ENCODE measurements at regions not wholly inside any gene's neighbourhood (a gene's known extent, or its start where the extent isn't known, plus 50 kb on each side); places are given as distances from the start of the nearest gene placed in this dataset.

DNA sequence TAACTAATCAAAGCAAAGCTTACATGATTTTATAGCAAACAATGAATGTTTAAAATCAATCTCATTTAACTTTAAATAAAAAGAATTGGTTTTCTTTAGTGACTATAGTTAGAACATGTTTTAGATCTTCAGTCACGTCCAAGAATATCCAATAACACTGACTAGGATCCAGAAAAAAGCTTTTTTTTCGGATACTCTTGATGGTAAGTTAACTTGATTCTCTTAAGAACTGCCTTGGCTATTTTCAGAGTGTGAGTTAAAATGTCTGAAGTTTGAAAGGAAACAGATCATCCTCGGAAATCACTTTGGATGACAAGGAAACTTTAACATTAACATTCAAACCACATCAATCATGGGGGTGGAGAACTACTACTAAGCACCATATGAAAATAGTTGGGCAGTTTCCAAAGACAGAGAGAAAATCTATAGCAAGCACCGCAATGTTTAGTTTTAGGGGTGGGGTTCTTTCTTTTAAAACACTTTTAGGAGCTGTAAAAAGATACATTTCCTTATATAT is 83.7 kb upstream of the SLC27A6 start:
- Histone ChIP-seq H3K4me1 (no peaks in the 10 kb centered on the region), H3K27me3 (replicated peaks; ENCODE audit: control insufficient read depth, insufficient read depth, low read length) (no peaks in the 10 kb centered on the region), H3K9me3 (no peaks in the 10 kb centered on the region), H3K4me3 (ENCODE audit: low read depth, low read length) (no peak overlapping the region), H3K36me3 (ENCODE audit: control insufficient read depth, insufficient read depth, low read length) (no peaks in the 10 kb centered on the region)
- ChIA-PET CTCF (no interaction called here), POLR2A (no interaction called here)
- BruUV-seq (replicated peaks): no TSS peak
- intact Hi-C loops (cut with micrococcal nuclease; ENCODE audit: unreplicated experiment): no loop called here
- Mint-ChIP-seq H3K36me3 (ENCODE audit: insufficient read depth, unreplicated experiment) (no peaks in the 10 kb centered on the region), H3K27me3 (ENCODE audit: insufficient read depth, unreplicated experiment) (peaks cover 16% of the 10 kb centered on the region), H3K4me1 (ENCODE audit: low read depth, unreplicated experiment) (no peaks in the 10 kb centered on the region), H3K4me3 (ENCODE audit: unreplicated experiment) (no peak overlapping the region), H3K9me3 (ENCODE audit: unreplicated experiment) (peaks cover 7% of the 10 kb centered on the region), H3K27ac (ENCODE audit: unreplicated experiment) (no peak overlapping the region)
- TF ChIP-seq, protein P1, sequence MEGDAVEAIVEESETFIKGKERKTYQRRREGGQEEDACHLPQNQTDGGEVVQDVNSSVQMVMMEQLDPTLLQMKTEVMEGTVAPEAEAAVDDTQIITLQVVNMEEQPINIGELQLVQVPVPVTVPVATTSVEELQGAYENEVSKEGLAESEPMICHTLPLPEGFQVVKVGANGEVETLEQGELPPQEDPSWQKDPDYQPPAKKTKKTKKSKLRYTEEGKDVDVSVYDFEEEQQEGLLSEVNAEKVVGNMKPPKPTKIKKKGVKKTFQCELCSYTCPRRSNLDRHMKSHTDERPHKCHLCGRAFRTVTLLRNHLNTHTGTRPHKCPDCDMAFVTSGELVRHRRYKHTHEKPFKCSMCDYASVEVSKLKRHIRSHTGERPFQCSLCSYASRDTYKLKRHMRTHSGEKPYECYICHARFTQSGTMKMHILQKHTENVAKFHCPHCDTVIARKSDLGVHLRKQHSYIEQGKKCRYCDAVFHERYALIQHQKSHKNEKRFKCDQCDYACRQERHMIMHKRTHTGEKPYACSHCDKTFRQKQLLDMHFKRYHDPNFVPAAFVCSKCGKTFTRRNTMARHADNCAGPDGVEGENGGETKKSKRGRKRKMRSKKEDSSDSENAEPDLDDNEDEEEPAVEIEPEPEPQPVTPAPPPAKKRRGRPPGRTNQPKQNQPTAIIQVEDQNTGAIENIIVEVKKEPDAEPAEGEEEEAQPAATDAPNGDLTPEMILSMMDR (IDR thresholded peaks at IDR 0.05; ENCODE audit: insufficient read depth in 1 of 2, low read depth in 1 of 2, low read length in 1 of 2, severe bottlenecking in 1 of 2, unreplicated experiment in 1 of 2): no peak
- no peak for DNase-seq

DNA sequence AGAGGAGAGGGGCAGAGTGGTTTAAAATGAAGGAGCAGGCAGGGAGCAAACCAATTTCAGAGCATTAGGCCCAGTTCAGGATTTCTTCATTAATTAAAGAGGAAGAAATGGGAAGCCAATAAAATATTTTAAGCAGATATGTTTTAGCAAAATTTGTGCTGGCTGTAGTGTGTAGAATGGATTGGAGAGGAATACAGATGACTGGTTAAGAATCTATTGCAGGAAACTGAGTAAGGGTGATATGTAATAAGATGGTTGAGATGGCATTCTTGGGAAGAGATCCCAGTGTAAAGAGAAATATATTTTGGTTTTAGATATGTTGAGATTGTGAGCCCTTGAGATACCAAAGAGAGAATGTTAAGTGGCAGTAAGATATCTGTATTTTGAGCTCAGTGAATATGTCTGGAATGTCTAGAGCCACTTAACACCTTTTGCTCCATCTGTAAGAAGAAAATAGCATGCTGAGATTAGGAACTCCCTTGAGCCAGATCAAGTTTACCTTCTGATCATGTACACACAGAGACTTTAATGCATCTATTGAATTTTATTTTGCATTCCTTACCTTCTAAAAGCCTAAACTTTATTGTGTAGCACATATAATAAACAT is 79.5 kb upstream of the SLC27A6 start:
- Mint-ChIP-seq H3K4me1 (ENCODE audit: low read depth, unreplicated experiment) (no peaks in the 10 kb centered on the region), H3K9me3 (ENCODE audit: unreplicated experiment) (peaks cover 7% of the 10 kb centered on the region), H3K36me3 (ENCODE audit: insufficient read depth, unreplicated experiment) (no peaks in the 10 kb centered on the region), H3K27ac (ENCODE audit: unreplicated experiment) (no peak overlapping the region), H3K27me3 (ENCODE audit: insufficient read depth, unreplicated experiment) (peaks cover 3% of the 10 kb centered on the region), H3K4me3 (ENCODE audit: unreplicated experiment) (no peak overlapping the region)
- intact Hi-C loops (cut with micrococcal nuclease; ENCODE audit: unreplicated experiment): no loop called here
- DNase-seq: no peak
- BruUV-seq (replicated peaks): no TSS peak
- Histone ChIP-seq H3K4me3 (ENCODE audit: low read depth, low read length) (no peak overlapping the region), H3K4me1 (no peaks in the 10 kb centered on the region), H3K36me3 (ENCODE audit: control insufficient read depth, insufficient read depth, low read length) (no peaks in the 10 kb centered on the region), H3K27me3 (replicated peaks; ENCODE audit: control insufficient read depth, insufficient read depth, low read length) (no peaks in the 10 kb centered on the region), H3K9me3 (no peaks in the 10 kb centered on the region)
- TF ChIP-seq, protein P1 (IDR thresholded peaks at IDR 0.05; ENCODE audit: insufficient read depth in 1 of 2, low read depth in 1 of 2, low read length in 1 of 2, severe bottlenecking in 1 of 2, unreplicated experiment in 1 of 2): no peak
- ChIA-PET CTCF (no interaction called here), POLR2A (no interaction called here)

DNA sequence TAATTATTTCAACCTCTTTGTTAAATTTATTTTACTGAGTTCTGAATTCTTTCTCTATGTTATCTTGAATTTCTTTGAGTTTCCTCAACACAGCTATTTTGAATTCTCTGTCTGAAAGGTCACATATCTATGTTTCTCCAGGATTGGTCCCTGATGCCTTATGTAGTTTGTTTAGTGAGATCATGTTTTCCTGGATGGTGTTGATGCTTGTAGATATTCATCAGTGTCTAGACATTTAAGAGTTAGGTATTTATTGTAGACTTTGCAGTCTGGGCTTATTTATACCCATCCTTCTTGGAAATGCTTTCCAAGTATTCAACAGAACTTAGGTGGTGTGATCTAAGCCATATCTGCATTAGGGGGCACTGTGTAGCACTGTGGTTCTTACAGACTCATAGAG is 70.2 kb upstream of the SLC27A6 start:
- peaks cover 9% of the 10 kb centered on the region for H3K9me3 Mint-ChIP-seq (ENCODE audit: unreplicated experiment)

More for the DNA sequence above, 70.2 kb upstream of the SLC27A6 start:
- H3K4me3 ChIP-seq (ENCODE audit: low read depth, low read length): no peak overlapping the region
- Mint-ChIP-seq H3K27ac (ENCODE audit: unreplicated experiment) (no peak overlapping the region), H3K4me1 (ENCODE audit: low read depth, unreplicated experiment) (no peaks in the 10 kb centered on the region), H3K4me3 (ENCODE audit: unreplicated experiment) (no peak overlapping the region), H3K27me3 (ENCODE audit: insufficient read depth, unreplicated experiment) (peaks cover 10% of the 10 kb centered on the region), H3K36me3 (ENCODE audit: insufficient read depth, unreplicated experiment) (no peaks in the 10 kb centered on the region)
- no peaks in the 10 kb centered on the region for H3K4me1 ChIP-seq
- no peaks in the 10 kb centered on the region for H3K9me3 ChIP-seq
- no peak for DNase-seq
- CTCF ChIA-PET: no interaction called here
- no TSS peak for BruUV-seq (replicated peaks)
- H3K36me3 ChIP-seq (ENCODE audit: control insufficient read depth, insufficient read depth, low read length): no peaks in the 10 kb centered on the region
- intact Hi-C loops (cut with micrococcal nuclease; ENCODE audit: unreplicated experiment): no loop called here
- POLR2A ChIA-PET: no interaction called here
- H3K27me3 ChIP-seq (replicated peaks; ENCODE audit: control insufficient read depth, insufficient read depth, low read length): no peaks in the 10 kb centered on the region
- TF ChIP-seq, protein P1 (IDR thresholded peaks at IDR 0.05; ENCODE audit: insufficient read depth in 1 of 2, low read depth in 1 of 2, low read length in 1 of 2, severe bottlenecking in 1 of 2, unreplicated experiment in 1 of 2): no peak
